ENCODE measurements at regions not wholly inside any gene's neighbourhood (a gene's known extent, or its start where the extent isn't known, plus 50 kb on each side); places are given as distances from the start of the nearest gene placed in this dataset.

DNA sequence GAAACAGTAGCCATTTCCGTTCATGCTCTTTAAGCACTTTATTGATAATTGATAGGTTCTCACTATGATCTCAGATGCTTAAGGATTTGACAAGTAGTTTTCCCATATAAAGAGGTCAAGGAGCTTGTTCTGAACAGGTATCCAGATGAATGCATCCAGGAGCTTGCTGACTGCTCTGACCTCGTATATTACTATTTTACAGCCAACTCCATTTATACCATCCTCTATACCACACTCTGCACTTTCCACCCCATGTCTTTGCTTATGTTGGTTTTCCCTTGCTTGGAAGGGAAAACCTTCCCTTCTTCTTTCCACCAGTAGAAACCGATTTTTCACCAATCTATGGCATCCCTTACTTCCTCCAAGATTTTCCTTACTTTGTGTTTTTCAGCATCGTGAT lies 107.2 kb downstream of the LHX9 start:
- Histone ChIP-seq H3K9me3 (replicated peaks; ENCODE audit: control insufficient read depth, insufficient read depth, low read length) (no peaks in the 10 kb centered on the region), H3K9ac (ENCODE audit: control insufficient read depth, insufficient read depth, low read length) (no peak overlapping the region)
- TF ChIP-seq, protein P1, sequence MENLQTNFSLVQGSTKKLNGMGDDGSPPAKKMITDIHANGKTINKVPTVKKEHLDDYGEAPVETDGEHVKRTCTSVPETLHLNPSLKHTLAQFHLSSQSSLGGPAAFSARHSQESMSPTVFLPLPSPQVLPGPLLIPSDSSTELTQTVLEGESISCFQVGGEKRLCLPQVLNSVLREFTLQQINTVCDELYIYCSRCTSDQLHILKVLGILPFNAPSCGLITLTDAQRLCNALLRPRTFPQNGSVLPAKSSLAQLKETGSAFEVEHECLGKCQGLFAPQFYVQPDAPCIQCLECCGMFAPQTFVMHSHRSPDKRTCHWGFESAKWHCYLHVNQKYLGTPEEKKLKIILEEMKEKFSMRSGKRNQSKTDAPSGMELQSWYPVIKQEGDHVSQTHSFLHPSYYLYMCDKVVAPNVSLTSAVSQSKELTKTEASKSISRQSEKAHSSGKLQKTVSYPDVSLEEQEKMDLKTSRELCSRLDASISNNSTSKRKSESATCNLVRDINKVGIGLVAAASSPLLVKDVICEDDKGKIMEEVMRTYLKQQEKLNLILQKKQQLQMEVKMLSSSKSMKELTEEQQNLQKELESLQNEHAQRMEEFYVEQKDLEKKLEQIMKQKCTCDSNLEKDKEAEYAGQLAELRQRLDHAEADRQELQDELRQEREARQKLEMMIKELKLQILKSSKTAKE (IDR thresholded peaks at IDR 0.05; ENCODE audit: low read depth, poor library complexity, severe bottlenecking): no peak
- no peak for TF ChIP-seq EGR1 (IDR thresholded peaks at IDR 0.05; ENCODE audit: borderline replicate concordance in 1 of 2, low read depth in 2 of 2, low read length in 2 of 2)
- no peak for TF ChIP-seq ZSCAN29 (IDR thresholded peaks at IDR 0.05)
- TF ChIP-seq BACH1 (IDR thresholded peaks at IDR 0.05; ENCODE audit: borderline replicate concordance): no peak
- TF ChIP-seq, protein P2, sequence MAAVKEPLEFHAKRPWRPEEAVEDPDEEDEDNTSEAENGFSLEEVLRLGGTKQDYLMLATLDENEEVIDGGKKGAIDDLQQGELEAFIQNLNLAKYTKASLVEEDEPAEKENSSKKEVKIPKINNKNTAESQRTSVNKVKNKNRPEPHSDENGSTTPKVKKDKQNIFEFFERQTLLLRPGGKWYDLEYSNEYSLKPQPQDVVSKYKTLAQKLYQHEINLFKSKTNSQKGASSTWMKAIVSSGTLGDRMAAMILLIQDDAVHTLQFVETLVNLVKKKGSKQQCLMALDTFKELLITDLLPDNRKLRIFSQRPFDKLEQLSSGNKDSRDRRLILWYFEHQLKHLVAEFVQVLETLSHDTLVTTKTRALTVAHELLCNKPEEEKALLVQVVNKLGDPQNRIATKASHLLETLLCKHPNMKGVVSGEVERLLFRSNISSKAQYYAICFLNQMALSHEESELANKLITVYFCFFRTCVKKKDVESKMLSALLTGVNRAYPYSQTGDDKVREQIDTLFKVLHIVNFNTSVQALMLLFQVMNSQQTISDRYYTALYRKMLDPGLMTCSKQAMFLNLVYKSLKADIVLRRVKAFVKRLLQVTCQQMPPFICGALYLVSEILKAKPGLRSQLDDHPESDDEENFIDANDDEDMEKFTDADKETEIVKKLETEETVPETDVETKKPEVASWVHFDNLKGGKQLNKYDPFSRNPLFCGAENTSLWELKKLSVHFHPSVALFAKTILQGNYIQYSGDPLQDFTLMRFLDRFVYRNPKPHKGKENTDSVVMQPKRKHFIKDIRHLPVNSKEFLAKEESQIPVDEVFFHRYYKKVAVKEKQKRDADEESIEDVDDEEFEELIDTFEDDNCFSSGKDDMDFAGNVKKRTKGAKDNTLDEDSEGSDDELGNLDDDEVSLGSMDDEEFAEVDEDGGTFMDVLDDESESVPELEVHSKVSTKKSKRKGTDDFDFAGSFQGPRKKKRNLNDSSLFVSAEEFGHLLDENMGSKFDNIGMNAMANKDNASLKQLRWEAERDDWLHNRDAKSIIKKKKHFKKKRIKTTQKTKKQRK (IDR thresholded peaks at IDR 0.05; ENCODE audit: low read depth, low read length): no peak
- no peak for TF ChIP-seq BCL11A (IDR thresholded peaks at IDR 0.05; ENCODE audit: low read depth, low read length)
- no peak for TF ChIP-seq CREB1 (IDR thresholded peaks at IDR 0.05; ENCODE audit: low read depth)
- no peak for TF ChIP-seq MTA2 (IDR thresholded peaks at IDR 0.05; ENCODE audit: low read depth)
- no peak for TF ChIP-seq ESRRA (IDR thresholded peaks at IDR 0.05; ENCODE audit: low read length)
- no peak for TF ChIP-seq SIN3A (IDR thresholded peaks at IDR 0.05; ENCODE audit: low read depth, low read length)
- TF ChIP-seq CBX5 (IDR thresholded peaks at IDR 0.05; ENCODE audit: low read depth): no peak
- no peak for TF ChIP-seq ZBED1 (IDR thresholded peaks at IDR 0.05; ENCODE audit: borderline replicate concordance)
- no peak for TF ChIP-seq ZNF384 (IDR thresholded peaks at IDR 0.05; ENCODE audit: borderline replicate concordance, low read depth, low read length)
- TF ChIP-seq, protein P3, sequence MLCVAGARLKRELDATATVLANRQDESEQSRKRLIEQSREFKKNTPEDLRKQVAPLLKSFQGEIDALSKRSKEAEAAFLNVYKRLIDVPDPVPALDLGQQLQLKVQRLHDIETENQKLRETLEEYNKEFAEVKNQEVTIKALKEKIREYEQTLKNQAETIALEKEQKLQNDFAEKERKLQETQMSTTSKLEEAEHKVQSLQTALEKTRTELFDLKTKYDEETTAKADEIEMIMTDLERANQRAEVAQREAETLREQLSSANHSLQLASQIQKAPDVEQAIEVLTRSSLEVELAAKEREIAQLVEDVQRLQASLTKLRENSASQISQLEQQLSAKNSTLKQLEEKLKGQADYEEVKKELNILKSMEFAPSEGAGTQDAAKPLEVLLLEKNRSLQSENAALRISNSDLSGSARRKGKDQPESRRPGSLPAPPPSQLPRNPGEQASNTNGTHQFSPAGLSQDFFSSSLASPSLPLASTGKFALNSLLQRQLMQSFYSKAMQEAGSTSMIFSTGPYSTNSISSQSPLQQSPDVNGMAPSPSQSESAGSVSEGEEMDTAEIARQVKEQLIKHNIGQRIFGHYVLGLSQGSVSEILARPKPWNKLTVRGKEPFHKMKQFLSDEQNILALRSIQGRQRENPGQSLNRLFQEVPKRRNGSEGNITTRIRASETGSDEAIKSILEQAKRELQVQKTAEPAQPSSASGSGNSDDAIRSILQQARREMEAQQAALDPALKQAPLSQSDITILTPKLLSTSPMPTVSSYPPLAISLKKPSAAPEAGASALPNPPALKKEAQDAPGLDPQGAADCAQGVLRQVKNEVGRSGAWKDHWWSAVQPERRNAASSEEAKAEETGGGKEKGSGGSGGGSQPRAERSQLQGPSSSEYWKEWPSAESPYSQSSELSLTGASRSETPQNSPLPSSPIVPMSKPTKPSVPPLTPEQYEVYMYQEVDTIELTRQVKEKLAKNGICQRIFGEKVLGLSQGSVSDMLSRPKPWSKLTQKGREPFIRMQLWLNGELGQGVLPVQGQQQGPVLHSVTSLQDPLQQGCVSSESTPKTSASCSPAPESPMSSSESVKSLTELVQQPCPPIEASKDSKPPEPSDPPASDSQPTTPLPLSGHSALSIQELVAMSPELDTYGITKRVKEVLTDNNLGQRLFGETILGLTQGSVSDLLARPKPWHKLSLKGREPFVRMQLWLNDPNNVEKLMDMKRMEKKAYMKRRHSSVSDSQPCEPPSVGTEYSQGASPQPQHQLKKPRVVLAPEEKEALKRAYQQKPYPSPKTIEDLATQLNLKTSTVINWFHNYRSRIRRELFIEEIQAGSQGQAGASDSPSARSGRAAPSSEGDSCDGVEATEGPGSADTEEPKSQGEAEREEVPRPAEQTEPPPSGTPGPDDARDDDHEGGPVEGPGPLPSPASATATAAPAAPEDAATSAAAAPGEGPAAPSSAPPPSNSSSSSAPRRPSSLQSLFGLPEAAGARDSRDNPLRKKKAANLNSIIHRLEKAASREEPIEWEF (IDR thresholded peaks at IDR 0.05; ENCODE audit: insufficient replicate concordance, low read depth, low read length): no peak
- no peak for TF ChIP-seq HCFC1 (IDR thresholded peaks at IDR 0.05; ENCODE audit: low read length)
- TF ChIP-seq YY1 (IDR thresholded peaks at IDR 0.05; ENCODE audit: low read depth, low read length): no peak

More for the DNA sequence above, 107.2 kb downstream of the LHX9 start:
- intact Hi-C loops (cut with micrococcal nuclease; ENCODE audit: unreplicated experiment) (no loop called here), in situ Hi-C loops (cut with MboI) (no loop called here)
- CTCF ChIA-PET: no interaction called here
- DNase-seq (ENCODE audit: low read depth, low spot score) (no peak), ATAC-seq (no peak), FAIRE-seq (no peak)
- Histone ChIP-seq H3K27ac (ENCODE audit: control insufficient read depth, insufficient read depth) (no peak overlapping the region), H3K4me3 (no peak overlapping the region), H3K36me3 (ENCODE audit: control insufficient read depth in 2 of 2, insufficient read depth in 2 of 2, low read length in 1 of 2) (no peaks in the 10 kb centered on the region), H3K4me2 (ENCODE audit: control insufficient read depth, insufficient read depth) (no peak overlapping the region), H2AFZ (ENCODE audit: control insufficient read depth, low read depth, low read length) (no peak overlapping the region), H4K20me1 (ENCODE audit: control insufficient read depth, insufficient read depth) (no peaks in the 10 kb centered on the region), H3K27me3 (replicated peaks in 1 of 2; ENCODE audit: control insufficient read depth in 2 of 2, insufficient read depth in 2 of 2, low read length in 1 of 2) (no peaks in the 10 kb centered on the region), H3K79me2 (ENCODE audit: control insufficient read depth, insufficient read depth, low read length) (no peaks in the 10 kb centered on the region), H3K4me1 (ENCODE audit: control insufficient read depth, insufficient read depth, low read length) (no peaks in the 10 kb centered on the region)
- SMC1A ChIA-PET (ENCODE audit: uncharacterized antibody, unreplicated experiment): interaction anchor here (0.6 to 1.8 kb wide), 2 partner anchors 18 to 1724 kb away, joined by 3 to 4 read pairs; no protein-coding TSS in a partner anchor
- BruUV-seq (replicated peaks): no TSS peak
- WGBS (ENCODE audit: insufficient coverage, insufficient replicate concordance, low lambda C conversion rate, missing lambda C conversion rate): 15% methylated on average over 4 of the region's 4 CpGs
- POLR2A ChIA-PET: no interaction called here
- RAD21 ChIA-PET (ENCODE audit: unreplicated experiment): no interaction called here
